ENCODE measurements at regions not wholly inside any gene's neighbourhood (a gene's known extent, or its start where the extent isn't known, plus 50 kb on each side); places are given as distances from the start of the nearest gene placed in this dataset.

- DNase-seq (no peak), ATAC-seq (no peak)
- intact Hi-C loops (cut with micrococcal nuclease) = no loop called here
Observed at GRCh38 chr7:118644346-118644745, 419.8 kb downstream of the ANKRD7 start.

- DNase-seq (no peak), ATAC-seq (no peak)
- intact Hi-C loops (cut with micrococcal nuclease) = no loop called here
Observed at GRCh38 chr7:118648002-118648401, 423.5 kb downstream of the ANKRD7 start.

- intact Hi-C loops (cut with micrococcal nuclease) = no loop called here
- ATAC-seq (no peak), DNase-seq (no peak)
Observed at GRCh38 chr7:118657391-118658005, 433.0 kb downstream of the ANKRD7 start.

GRCh38 chr7:118662266-118662665 is 437.8 kb downstream of the ANKRD7 start:
- DNase-seq (no peak), ATAC-seq (no peak)
- intact Hi-C loops (cut with micrococcal nuclease) = no loop called here

GRCh38 chr7:118664498-118664897 is 440.0 kb downstream of the ANKRD7 start:
- no peak for DNase-seq

GRCh38 chr7:118671149-118671548 is 446.6 kb downstream of the ANKRD7 start:
- DNase-seq = no peak
- no peak for ATAC-seq
- intact Hi-C loops (cut with micrococcal nuclease) = no loop called here

More at GRCh38 chr7:118664498-118664897, 440.0 kb downstream of the ANKRD7 start:
- intact Hi-C loops (cut with micrococcal nuclease) = no loop called here
- no peak for ATAC-seq

GRCh38 chr7:118684796-118685195 is 460.3 kb downstream of the ANKRD7 start:
- DNase-seq (no peak), ATAC-seq (no peak)
- intact Hi-C loops (cut with micrococcal nuclease) = no loop called here

GRCh38 chr7:118689403-118689802 is 464.9 kb downstream of the ANKRD7 start:
- intact Hi-C loops (cut with micrococcal nuclease) = no loop called here
- no peak for DNase-seq

GRCh38 chr7:118696879-118697278 is 472.4 kb downstream of the ANKRD7 start:
- intact Hi-C loops (cut with micrococcal nuclease) = no loop called here
- ATAC-seq (no peak), DNase-seq (no peak)

More at GRCh38 chr7:118689403-118689802, 464.9 kb downstream of the ANKRD7 start:
- no peak for ATAC-seq

- DNase-seq (no peak), ATAC-seq (no peak)
- intact Hi-C loops (cut with micrococcal nuclease) = no loop called here
Observed at GRCh38 chr7:118699222-118699621, 474.7 kb downstream of the ANKRD7 start.

GRCh38 chr7:118708741-118709140 is 484.2 kb downstream of the ANKRD7 start:
- DNase-seq (no peak), ATAC-seq (no peak)
- intact Hi-C loops (cut with micrococcal nuclease) = no loop called here

GRCh38 chr7:118711688-118712087 is 487.2 kb downstream of the ANKRD7 start:
- ATAC-seq (no peak), DNase-seq (no peak)
- intact Hi-C loops (cut with micrococcal nuclease) = no loop called here

GRCh38 chr7:118713039-118713438 is 488.5 kb downstream of the ANKRD7 start:
- ATAC-seq = no peak

GRCh38 chr7:118720632-118721031 is 496.1 kb downstream of the ANKRD7 start:
- DNase-seq (no peak), ATAC-seq (no peak)
- intact Hi-C loops (cut with micrococcal nuclease) = no loop called here

More at GRCh38 chr7:118713039-118713438, 488.5 kb downstream of the ANKRD7 start:
- DNase-seq = no peak
- intact Hi-C loops (cut with micrococcal nuclease) = no loop called here

GRCh38 chr7:118731854-118732253 is 507.4 kb downstream of the ANKRD7 start:
- DNase-seq = no peak
- intact Hi-C loops (cut with micrococcal nuclease) = no loop called here
- no peak for ATAC-seq

- DNase-seq (no peak), ATAC-seq (no peak)
- intact Hi-C loops (cut with micrococcal nuclease) = no loop called here
Observed at GRCh38 chr7:118734541-118734940, 510.0 kb downstream of the ANKRD7 start.

- ATAC-seq = no peak
- DNase-seq = no peak
- intact Hi-C loops (cut with micrococcal nuclease) = no loop called here
Observed at GRCh38 chr7:118735441-118735840, 510.9 kb downstream of the ANKRD7 start.

GRCh38 chr7:118737935-118738334 is 513.4 kb downstream of the ANKRD7 start:
- ATAC-seq = no peak
- intact Hi-C loops (cut with micrococcal nuclease) = no loop called here

GRCh38 chr7:118745927-118746326 is 521.4 kb downstream of the ANKRD7 start:
- intact Hi-C loops (cut with micrococcal nuclease) = no loop called here
- DNase-seq (no peak), ATAC-seq (no peak)

More at GRCh38 chr7:118737935-118738334, 513.4 kb downstream of the ANKRD7 start:
- no peak for DNase-seq

- intact Hi-C loops (cut with micrococcal nuclease) = no loop called here
- no peak for DNase-seq
- ATAC-seq = no peak
Observed at GRCh38 chr7:118747473-118747872, 523.0 kb downstream of the ANKRD7 start.

GRCh38 chr7:118753479-118753878 is 529.0 kb downstream of the ANKRD7 start:
- ATAC-seq (no peak), DNase-seq (no peak)
- intact Hi-C loops (cut with micrococcal nuclease) = no loop called here

- ATAC-seq (no peak), DNase-seq (no peak)
- intact Hi-C loops (cut with micrococcal nuclease) = no loop called here
Observed at GRCh38 chr7:118754608-118755007, 530.1 kb downstream of the ANKRD7 start.

Data from left ventricle myocardium superior (tissue), 1 donor.